CD4-positive, alpha-beta T cell treated with Interleukin-4 for 4 hours (primary cell): ENCODE measurements at regions not wholly inside any gene's neighbourhood (a gene's known extent, or its start where the extent isn't known, plus 50 kb on each side); places are given as distances from the start of the nearest gene placed in this dataset.

Experiments
- DNase-seq: peaks from one replicate; pipeline ENCODE4 v3.0.0-alpha.2; 2020

DNA sequence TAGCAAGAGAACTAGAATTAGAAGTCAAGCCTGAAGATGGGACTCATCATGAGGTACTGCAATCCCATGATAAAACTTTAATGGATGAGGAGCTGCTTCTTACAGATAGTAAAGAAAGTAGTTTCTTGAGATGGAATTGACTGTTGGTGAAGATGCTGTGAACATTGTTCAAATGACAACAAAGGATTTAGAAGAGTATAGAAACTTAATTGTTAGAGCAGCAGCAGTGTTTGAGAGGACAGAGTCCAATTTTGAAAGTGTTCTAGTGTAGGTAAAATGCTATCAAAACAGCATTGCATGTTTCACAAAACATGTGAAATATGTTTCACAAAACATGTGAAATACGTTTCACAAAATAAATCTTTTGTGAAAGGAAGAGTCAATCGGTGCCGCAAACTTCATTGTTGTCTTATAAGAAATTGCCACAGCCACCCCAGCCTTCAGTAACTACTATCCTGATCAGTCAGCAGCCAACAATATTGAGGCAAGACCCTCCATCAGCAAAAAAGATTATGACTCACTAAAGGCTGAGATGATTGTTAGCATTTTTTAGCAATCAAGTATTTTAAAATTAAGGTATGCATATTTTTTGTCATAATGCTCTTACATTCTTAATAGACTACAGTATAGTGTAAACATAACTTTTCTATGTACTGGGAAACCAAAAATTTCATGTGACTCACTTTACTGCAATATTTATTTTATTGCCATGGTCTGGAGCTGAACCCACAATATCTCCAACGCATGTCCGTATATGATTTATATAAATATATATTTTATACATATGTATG, 173.4 kb upstream of the BMP4 start:
- no peak for DNase-seq

DNA sequence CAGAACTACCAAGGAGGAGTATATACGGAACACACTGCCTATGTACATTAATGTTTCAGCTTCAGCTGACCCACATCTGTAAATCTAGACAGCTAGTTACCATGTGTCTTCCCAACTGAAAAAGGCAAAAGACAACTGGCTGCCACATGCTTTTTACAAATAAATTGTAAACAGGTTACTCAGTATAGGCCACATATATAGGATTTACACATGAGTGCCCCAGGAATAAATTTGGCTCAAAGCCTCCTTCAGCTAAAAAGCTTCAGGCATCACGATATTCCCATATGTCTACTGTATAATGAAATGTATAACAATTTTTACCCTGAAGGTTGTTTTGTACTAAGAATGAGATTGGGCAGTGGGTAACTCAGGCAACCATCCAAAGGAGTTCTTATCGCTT, 175.9 kb upstream of the BMP4 start:
- no peak for DNase-seq

- no peak for DNase-seq
Measured at GRCh38 chr14:54133896-54134295, 177.3 kb upstream of the BMP4 start.

GRCh38 chr14:54135804-54136280, 179.2 kb upstream of the BMP4 start:
- DNase-seq = no peak

- DNase-seq = no peak
Measured at GRCh38 chr14:54136894-54137613, 180.4 kb upstream of the BMP4 start.

DNA sequence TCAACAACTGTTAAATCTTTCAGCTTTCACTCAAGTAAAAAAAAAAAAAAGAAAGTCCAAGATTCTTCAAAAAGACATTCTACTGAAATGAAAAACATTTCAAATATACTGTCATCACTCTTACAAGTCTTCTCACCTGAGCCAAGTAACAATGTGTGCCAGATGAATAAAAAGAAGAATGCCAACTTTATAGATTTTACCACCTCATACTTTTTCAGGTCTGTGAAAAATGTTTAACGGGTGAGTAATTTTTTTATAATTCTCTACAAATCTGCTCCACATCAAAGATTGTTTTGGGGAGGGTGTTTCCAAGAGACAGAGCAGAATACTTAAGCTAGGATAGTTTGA, 181.0 kb upstream of the BMP4 start:
- DNase-seq = no peak

DNA sequence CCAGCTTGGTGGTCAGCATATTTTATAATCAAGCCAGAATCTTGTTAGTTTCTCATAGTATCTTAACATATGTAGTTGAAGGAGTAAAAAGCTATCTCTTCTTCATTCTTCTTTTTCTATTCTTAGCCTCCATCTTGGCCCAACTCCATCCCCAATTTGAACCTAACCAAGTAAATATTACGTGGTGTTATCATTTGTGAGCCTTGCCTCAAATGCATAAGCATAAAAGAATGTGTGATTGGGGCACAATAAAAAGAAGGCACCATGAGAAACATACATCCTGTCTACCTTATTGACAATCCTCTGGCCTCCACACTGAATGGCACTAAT, 181.4 kb upstream of the BMP4 start:
- no peak for DNase-seq

- no peak for DNase-seq
Measured at GRCh38 chr14:54138354-54139038, 181.9 kb upstream of the BMP4 start.

- DNase-seq = no peak
Measured at GRCh38 chr14:54140551-54140950, 183.9 kb upstream of the BMP4 start.

DNA sequence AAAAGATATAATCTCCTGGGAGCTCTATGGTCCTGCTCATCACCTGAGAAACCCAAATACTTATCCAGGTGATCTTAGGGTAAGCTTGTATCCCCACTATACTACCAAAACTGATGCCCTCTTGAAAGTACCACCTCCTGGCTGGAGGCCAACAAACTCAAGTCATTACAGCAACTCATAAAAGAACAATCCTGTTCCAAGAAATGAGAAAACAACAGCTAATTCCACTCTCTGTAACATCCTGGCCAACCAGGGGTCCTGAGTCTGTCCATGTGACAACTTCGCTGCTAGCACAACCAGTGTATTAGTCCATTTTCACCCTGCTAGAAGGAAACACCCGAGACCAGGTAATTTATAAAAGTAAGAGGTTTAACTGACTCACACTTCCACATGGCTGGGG, 190.0 kb upstream of the BMP4 start:
- no peak for DNase-seq

- DNase-seq = no peak
Measured at GRCh38 chr14:54147282-54147681, 190.7 kb upstream of the BMP4 start.

GRCh38 chr14:54147758-54148157, 191.1 kb upstream of the BMP4 start:
- DNase-seq = no peak

- no peak for DNase-seq
Measured at GRCh38 chr14:54148251-54148650, 191.6 kb upstream of the BMP4 start.

GRCh38 chr14:54152351-54152750, 195.7 kb upstream of the BMP4 start:
- DNase-seq = no peak

DNA sequence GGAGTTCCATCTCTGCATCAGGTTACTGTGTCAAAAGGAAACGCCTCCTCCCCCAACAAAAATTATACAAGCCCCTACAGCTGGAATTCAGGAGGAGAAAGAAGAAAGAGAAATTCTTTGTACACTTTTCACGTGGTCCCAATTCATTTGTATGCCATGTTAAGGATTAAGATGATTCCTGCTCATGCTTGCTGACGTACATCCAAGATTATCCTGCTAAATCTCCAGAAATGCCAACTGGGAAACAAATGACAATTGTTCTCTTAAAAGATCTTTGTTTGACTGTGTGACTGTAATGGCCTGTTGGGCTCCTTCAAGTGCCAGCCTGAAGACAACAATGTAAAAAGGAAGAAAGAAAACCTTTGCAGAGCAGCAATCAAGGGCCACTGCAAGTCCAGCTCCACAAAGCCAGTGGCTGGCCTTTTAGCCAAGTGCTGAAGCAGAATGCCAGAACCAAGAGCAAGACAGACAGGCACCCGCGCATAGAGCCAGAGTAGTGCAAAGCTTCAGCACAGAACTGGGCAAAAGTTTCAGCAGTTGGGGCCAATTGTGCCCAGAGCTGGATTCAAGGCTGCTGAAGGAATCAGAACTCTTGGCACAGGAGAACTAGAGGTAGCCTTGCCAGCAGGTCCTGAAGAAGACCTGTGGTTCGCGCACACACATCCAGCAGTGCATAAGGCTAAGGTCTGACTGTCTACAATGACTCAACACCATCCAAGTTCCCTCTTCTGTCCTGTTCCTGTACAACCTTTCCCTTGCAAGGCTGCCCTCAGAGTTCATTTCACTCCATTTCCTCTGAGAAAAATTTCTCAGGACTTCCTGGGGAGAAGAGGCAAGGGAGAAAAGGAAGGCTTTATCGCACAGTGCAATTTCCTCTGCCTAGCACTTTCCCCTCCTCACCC, 209.7 kb upstream of the BMP4 start:
- DNase-seq = no peak

DNA sequence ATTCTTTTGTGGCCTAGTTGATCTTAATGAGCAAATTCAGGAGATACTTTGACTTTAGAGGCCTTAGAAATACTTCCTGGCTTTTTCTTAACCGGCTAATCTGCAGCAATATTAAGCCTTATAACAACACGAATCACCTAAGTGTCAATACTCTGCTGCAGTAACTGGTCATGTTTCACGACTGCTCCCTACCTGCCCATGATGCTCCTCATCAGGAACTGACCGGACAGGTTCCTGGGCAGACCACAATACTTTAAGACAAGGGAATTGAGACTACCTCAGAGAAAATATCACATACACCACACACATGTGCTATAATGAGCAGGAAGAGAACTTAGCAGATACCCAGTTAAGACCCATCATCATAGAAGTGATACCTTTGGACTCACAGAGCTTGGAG, 211.9 kb upstream of the BMP4 start:
- no peak for DNase-seq

DNA sequence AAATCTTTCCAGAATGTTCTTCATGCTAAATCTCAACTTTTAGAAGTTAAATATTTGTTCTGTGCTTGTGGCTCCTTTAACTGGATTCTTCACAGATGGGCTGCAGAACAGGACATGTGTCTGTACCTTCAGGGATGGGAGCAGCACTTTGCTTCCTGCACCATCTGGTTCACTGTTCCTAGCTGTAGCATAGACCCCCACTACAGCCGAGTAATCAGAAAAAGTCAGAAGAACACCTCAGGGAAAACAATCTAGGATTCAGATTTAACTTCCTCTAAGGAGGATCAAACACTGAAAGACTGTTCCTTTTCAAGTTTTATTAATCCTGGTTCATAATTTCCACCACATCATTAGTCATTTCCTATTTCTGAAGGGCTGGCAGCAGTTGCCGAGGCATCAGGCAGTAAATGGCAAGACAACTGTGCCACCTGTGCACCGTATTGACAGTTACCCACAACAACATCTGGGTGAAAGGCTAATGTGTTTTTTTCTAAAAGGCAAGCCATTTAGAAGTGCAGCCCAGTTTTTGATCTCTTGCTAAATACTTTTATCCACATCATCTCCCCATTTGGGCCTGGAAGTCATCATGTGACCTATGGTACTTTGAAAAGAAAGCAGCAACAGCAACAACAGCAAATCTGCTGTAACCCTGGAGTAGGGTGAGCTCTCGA, 212.8 kb upstream of the BMP4 start:
- DNase-seq = no peak

- DNase-seq = no peak
Measured at GRCh38 chr14:54170301-54170700, 213.7 kb upstream of the BMP4 start.

- DNase-seq = no peak
Measured at GRCh38 chr14:54172114-54172513, 215.5 kb upstream of the BMP4 start.

DNA sequence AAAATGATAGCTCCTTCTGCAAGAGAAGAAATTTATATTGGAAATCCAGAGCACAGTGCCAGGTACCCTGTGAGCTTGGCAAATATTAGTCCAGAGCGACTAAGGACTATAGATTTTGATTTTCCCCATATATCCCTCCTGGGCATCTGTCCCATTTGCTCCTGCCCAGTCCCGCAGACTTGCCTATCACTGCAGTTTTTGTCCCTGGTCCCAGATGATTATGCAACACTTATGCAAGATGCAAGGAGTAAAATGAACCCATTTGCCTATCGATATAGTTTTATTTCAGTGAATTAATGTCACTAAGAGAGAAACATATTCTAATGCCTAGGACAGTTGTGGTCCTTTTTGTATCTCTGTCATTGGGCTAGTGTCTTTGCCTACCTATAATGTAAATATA, 215.9 kb upstream of the BMP4 start:
- DNase-seq = no peak

- DNase-seq = no peak
Measured at GRCh38 chr14:54173802-54174201, 217.2 kb upstream of the BMP4 start.

DNA sequence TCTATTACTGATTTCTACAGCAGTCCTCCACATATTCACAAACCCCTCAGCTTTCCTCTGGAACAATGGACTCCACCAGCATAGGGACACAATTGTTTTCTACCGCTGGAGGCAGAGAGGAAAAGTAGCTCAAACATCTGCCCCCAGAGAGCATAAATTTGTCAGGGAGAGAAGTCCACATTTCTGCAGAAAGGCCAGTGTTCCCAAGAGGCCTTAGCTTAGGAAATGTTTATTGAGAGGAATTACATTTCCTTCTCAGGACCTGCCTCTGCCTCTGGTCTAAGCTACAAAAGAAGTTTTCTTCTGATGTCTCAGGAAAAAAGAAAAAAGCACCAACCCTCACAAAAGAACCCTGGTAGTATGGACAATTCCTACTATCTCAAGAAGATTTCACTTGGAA, 217.8 kb upstream of the BMP4 start:
- DNase-seq = no peak
